Hindlimb muscle (tissue), 1 donor: ENCODE measurements at regions not wholly inside any gene's neighbourhood (a gene's known extent, or its start where the extent isn't known, plus 50 kb on each side); places are given as distances from the start of the nearest gene placed in this dataset.
"Not testable (repeated sequence)": the region's sequence is repeated elsewhere in the genome, so short reads cannot be mapped to it uniquely, and the experiment has no call there.

Experiments
- DNase-seq: peaks from one replicate; pipeline ENCODE4 v3.0.0-alpha.2; 2013

DNA sequence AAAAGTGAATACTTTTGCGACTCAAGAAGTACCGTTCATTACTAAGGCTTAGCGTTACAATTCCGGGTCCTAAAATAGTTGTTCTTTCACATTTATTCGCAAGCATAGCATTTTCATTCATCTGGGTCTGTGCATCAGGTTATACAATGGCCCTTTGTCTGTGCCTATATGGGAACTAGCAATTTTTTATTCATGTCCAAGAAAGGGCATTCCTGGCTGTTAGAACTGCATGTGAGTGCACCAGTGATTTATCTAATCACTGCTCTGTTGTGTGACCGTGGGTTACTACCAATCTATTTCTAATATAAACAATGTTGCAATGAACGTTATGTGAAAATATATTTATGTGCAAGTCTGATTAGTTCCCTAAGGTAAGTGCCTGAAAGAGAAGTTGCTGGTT lies 63.8 kb downstream of the SPANXA1 start:
- not testable (repeated sequence) for DNase-seq

DNA sequence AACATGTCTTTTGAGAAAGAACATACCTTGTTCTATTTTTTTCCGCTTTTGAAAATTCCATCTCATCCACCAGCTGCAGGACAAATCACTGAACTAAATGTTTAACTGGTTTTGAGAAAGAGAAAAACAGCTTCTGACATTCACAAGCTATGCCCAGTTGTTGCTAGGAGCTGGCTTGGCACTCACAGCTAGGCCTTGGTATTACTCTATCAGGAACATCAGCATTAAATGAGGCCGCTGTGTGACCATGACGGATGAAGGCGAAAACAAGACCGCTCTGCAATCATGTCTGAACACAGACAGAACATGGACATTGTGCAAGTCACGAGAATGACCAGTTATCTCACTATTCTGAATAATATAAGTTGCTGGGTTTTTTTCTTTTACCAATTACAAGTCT lies 108.8 kb downstream of the SPANXA1 start:
- not testable (repeated sequence) for DNase-seq

DNA sequence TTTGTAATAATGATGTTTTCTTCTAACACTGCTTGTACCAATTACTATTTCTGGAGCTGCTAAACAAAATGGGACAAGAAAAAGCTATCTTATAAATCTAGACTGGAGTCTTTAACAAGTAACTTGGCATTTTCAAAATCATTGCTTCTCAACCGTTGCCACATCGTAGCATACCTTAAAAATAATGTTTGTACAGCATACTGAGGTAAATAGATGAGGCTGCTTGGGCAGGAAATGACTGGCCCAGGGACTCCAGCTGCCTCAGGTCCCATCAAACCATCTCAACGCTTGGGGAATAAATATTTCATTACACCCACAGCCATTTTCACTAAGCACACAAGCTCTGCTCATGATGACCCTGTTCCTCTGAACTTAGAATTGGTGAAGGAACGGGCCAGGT lies 115.1 kb downstream of the SPANXA1 start:
- no peak for DNase-seq

DNA sequence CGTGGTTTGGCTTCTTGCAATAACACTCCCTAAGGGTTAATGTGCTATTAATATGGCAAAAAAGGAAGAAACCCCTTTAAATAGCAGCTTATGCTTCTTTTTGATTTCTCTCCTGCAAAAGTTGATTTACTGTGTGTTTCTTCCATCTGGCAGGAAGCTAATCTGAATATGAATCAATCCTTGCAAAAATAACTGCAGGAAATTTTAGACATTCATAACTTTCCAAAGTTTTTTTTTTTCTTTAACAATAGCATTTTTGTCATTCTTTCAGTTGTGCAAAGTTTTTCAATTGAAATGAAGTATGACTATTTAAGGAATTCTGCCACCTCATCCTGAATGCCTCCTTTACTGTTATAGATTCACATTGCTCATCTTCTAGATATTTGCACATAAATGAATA lies 115.6 kb downstream of the SPANXA1 start:
- DNase-seq = no peak

DNA sequence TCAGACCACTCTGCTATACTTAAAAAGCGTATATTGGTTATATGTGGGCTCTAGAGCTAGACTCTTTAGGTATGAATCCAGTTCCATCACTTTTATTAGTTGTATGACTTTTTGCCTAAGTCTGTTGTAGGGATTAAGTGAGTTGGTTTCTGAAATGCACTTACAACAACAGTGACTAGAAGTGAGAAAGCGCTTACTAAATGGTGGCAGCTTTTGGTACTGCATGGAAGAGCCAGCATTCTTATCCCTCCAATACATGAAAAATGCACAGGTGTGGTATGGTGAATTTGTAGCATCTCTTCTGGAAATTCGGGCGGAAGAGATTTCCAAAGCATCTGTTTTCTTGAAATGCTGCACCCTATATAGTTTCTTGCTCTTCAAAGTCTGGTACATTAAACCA lies 117.1 kb downstream of the SPANXA1 start:
- no peak for DNase-seq

DNA sequence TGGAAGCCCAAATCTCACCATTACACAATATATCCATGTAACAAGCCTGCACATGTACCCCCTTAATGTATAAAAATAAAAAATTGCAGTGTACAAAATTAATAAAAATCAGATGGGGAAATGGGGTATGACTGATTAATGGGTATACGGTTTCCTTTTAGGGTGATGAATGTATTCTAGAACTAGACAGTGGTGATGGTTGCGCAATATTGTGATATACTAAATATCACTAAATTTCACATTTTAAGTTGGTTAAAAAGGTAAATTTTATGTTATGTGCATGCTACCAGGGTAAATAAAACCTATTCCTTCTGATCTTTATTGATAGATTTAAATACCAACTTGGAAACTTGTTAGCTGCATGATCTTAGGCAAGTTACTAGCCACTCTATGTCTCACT lies 129.4 kb downstream of the SPANXA1 start:
- no peak for DNase-seq

DNA sequence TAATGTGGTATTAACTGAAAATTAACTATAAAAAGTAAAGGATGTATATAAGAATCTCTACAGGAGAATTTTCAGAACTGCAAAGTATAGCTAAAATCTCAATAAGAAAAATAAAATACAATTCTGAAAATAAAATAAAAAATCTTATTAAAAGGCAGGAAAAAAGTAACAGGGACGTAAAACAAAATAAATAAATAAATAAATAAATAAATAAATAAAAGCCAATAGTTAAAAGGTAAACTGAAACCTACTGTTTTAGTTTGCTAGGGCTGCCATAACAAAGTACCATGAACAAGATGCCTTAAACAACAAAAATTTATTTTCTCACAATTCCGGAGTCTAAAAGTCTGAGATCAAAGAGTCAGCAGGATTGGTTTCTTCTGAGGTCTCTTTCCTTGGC lies 140.6 kb downstream of the SPANXA1 start:
- DNase-seq = no peak

DNA sequence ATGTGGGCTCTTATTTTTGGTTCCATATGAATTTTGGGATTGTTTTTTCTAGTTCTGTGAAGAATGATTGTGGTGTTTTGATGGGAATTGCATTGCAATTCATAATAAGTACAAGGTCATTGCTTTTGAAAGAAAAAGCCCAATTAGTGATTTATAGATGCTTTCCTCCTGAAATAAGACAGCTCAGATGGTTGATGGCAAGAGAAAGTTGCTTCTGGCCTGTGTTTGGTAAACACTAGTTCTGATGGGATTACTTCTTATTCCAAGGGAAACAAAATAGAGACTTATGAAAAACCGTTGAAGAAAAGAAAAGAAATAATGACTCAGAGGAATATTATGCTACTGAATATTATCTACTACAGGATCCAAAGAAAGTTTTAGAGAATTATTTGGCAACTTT lies 144.9 kb downstream of the SPANXA1 start:
- DNase-seq = no peak

DNA sequence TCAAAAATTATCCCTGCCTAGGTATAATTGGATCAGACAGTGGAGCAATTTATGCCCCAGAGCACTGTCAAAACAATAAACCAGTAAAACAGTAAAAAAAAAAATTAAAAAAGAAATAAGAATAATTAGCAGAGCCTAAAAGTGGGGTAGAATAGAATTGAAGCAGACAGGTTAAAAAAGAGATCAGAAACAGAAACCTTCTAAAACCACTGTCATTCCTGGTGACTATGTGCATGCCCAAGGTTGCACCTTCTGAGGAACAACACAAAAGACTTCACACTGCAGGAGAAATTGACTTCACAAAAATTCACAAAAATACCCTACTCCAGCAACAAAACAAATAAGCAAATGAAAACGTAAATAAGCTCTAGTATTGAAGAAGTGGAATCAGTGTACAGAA lies 168.6 kb downstream of the SPANXA1 start:
- no peak for DNase-seq

DNA sequence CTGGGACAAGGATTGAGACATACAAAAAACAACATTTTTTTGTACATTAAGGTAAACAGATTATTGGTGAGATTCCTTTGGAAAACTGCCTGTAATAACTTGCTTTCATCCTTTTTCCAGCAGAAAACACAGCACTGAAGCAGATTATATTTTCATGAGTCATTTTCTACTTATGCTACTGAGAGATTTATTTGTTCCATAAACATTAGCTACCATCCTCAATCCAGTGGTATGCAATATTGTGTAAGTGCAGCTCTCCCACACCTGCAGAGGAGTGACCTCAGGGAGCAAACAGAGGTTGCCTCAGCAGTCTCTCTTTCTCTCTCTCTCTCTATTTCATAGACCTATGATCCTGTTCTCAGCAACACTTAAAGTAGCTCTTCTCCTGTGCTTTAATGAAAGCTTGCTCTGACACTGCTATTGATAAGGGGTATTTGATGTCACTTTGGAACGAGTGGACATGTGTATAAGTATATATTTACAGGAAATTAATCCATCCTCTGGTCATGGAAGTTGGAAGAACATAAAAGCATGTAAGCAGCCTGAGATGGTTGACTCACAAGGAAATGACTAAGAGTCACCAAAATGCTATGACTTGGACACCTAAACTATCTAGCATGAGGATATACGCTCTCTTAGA lies 163.7 kb upstream of the SPANXC start:
- no peak for DNase-seq

DNA sequence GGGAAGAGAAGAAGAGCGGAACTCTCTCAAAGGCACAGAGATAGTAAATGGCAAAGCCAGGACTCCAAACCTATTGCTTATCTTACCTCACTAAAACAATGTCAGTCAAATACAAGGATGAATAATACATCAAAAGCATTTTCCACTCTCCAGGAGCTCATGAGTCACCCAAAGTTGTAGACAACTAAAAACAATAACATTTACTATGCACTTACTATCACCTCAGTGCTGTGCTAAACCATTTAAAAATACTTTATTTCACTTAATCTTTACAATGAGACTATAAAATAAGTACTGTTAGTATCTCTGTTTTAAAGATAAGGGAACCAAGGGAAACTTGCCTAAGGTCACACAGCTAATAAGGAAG lies 163.2 kb upstream of the SPANXC start:
- DNase-seq = no peak

DNA sequence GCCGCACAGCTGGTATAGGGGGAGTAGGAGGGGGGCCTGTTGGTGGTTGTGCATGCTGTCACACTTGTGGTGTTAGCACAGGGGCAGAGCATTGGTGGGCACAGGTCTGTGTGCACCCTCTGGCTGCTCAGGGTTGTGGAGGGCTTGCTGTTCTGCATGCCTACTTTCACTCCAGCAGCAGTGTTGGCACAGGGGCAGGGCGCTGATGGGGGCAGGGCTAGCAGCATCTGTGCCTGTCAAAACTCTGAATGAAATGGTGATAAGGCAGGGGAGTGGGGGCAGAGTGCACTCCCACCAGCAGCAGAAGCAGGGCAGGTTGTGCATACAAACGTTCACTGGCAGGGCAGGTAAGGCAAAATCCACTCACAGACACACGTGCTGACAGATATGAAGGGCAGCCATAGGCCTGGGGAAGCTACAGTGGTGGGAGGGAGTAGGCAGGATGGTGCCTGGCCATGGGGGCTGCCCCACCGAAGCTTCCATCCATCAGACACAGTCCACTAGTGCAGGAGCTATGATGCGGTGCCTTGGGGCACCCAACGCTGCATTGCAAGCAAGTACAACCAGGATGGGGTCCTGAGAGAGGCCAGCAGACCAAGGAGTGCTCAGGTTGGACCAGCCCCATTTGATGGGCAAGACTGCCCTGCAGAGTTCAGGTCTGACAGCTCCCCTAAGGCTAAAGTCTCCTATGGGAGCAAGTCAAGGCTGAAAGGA lies 160.7 kb upstream of the SPANXC start:
- no peak for DNase-seq

DNA sequence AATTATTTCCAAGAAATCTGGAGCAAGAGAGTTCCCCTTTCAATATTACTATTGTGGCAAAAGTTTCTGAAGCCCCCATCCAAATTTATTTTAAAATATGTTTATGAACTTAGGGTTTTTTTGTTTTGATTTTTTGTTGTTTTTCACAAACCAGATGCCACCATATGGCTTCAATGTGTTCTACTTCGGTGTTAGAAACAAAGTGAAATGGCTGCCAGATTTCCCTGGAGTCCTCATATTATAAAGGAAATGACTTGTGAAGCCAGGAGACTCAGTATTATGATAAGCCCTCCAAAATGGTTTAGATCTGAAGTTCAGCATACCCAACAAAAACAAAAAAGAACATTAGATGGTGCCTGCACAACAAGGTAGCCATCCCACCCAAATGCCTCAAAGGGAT lies 154.2 kb upstream of the SPANXC start:
- DNase-seq = no peak

DNA sequence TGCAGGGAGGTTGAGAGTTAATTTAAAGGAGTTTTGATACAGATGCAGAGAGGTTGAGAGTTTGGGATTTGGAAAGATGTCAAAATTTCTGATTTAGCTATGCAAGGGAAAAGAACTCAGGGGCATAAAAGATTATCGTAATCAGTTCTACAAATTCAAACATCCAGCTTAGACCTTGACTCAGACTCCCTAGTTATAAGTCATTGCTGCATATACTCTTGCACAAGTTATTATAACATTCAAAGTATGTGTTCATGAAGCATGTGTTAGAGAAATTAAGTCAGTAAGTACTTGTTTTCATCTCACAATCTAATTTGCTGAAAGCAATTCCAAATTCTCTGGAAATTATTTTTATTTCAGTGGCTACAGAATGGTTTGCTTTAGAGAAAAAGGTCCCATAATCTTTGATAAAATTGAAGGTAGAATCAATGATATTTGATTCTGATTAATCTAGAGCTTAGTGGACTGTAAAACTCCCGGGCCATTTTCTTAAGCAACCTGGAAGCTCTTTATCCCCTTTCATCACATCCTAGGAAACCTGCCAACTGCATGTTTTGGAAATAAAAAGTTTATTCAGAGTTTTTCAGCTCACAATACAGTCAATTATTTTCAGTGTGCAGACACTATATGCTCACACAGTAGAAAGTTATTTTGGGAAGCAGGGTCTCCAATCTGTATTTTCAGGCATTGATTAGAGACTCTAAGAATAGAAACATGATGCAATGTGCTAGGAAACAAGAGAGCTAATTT lies 132.9 kb upstream of the SPANXC start:
- DNase-seq = peak; percentile 14

DNA sequence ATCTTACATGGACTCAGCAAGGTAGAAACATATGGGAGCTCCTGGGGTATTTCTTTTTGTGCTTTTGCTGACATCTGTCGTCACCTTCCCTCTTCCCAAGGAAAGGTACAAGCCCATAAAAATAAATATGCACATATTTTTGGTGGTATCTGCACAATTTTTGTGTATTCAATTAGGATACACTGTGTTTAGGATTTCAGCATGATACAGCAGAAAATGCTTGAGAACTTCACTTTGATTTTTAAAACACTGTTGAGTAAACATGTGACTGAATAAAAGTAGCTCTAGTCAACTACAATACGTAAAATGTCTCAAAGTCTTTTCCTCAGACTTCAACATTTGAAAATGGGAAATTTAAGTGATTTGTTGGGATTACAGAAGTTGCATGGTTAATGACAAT lies 99.4 kb upstream of the SPANXC start:
- DNase-seq = no peak

DNA sequence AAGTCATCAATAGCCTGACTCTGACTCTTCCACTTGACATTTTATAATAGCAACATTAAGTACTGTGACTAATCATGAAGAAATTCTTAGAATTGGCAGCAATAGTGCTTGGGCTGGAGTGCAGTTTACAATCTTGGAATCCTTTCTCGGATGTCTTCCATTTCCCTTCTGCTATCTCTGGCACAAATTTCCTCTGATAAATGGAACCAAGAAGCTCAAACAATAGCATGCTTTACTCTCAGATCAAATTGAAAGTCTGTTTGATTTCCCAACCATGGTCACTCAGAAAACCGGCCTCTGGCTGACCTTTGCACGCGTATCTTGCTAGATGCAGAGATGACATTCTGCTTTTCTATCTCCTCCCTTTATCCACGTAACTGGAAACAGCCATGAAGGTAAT lies 99.0 kb upstream of the SPANXC start:
- DNase-seq = peak; percentile 13

DNA sequence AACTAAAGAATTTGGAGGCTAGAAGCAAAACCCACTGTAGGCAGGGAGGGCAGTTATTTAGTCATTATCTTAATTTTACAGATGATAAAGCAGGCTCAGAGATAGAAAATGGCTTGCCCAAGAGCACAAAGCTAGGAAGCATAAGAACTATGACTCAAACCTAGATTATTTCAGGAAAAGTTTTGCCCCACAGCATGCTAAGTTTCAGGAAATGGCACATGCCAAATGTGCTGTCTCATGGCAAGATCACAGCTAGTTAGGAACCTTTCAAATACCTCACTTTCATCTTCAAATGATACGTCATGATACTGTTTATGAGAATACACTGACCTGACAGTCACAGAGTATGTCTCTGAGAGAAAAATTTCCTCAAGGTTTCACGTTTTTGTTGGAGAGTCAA lies 78.5 kb upstream of the SPANXC start:
- no peak for DNase-seq

DNA sequence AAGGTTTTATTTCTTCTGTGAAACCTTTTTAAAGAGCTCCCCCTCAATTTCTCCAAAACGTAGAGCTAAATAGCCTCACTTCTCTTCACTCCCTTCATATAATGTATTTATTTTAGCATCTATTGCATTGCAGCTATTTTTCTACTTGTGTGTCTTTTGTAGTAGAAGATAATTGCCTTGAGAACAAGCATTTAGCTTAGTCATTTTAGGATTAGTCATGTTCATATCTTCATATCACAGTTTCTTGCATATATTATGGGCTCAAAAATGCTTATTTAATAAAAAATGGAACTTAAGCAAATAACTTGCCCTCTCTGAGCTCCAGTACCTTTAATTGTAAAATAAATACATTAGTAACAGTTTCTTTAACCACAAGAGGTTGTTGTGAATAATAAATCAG lies 72.1 kb upstream of the SPANXC start:
- DNase-seq = no peak

DNA sequence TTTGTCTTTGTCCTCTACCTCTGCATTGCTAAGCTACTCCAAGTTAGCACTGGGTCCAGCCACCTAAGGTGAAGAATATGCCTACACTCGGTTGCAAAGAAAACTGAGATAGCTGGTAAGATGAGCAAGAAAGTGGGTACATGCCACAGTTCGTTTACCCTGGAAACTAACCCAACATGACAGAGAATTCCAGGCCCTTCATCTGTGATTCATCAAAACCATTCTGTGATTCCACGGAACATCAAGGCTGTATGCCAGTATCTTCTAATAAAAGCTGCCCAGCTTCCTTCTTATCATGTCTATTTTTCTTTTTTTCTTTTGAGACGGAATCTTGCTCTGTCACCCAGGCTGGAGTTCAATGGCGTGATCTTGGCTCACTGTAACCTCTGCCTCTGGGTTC lies 58.7 kb upstream of the SPANXC start:
- DNase-seq = no peak
